GM23338 (cell line): ENCODE measurements at regions not wholly inside any gene's neighbourhood (a gene's known extent, or its start where the extent isn't known, plus 50 kb on each side); places are given as distances from the start of the nearest gene placed in this dataset.
"Not testable (repeated sequence)": the region's sequence is repeated elsewhere in the genome, so short reads cannot be mapped to it uniquely, and the experiment has no call there.

Source experiments
- CREB1 ChIP-seq: fragments of 250-450 bp; sonication (Bioruptor Pico); IDR thresholded peaks from 2 replicates; pipeline ENCODE4 v1.5.0; 2020; ENCODE audit warnings: low read depth, mild to moderate bottlenecking, moderate library complexity
- CTCF ChIP-seq, 2 experiments: fragments of 200-600 bp in 1 of 2; sonication (generic) in 1 of 2; conservative IDR thresholded peaks; 2 replicates each; pipeline versions ENCODE4 v1.5.1 to v1.6.1; 2016 to 2017; ENCODE audit warnings: antibody characterized with exemption in 2 of 2, low read depth in 2 of 2, mild to moderate bottlenecking in 2 of 2, moderate library complexity in 1 of 2
- ETS1 ChIP-seq: IDR thresholded peaks from 2 replicates; pipeline ENCODE4 v1.6.1; 2016; ENCODE audit warnings: antibody characterized with exemption
- EZH2 ChIP-seq: fragments of 200-600 bp; sonication (generic); IDR thresholded peaks from one replicate; pipeline ENCODE4 v1.8.0; 2017; ENCODE audit warnings: antibody characterized with exemption, mild to moderate bottlenecking, low read depth; ENCODE audit not compliant: unreplicated experiment
- EZH2phosphoT487 ChIP-seq: fragments of 200-600 bp; sonication (generic); IDR thresholded peaks from one replicate; pipeline ENCODE4 v1.8.1; 2018; ENCODE audit warnings: antibody characterized with exemption; ENCODE audit not compliant: unreplicated experiment
- JUNB ChIP-seq: IDR thresholded peaks from one replicate; pipeline ENCODE4 v1.6.1; 2016; ENCODE audit warnings: antibody characterized with exemption; ENCODE audit not compliant: unreplicated experiment
- NANOG ChIP-seq: IDR thresholded peaks from 2 replicates; pipeline ENCODE4 v1.6.1; 2016; ENCODE audit warnings: antibody characterized with exemption, borderline replicate concordance
- POLR2AphosphoS5 ChIP-seq: IDR thresholded peaks from 2 replicates; pipeline ENCODE4 v1.6.1; 2016; ENCODE audit warnings: antibody characterized with exemption, low read depth
- ZNF114 ChIP-seq: fragments of 250-450 bp; sonication (Bioruptor Pico); IDR thresholded peaks from 2 replicates; pipeline ENCODE4 v1.5.0; 2020; ENCODE audit warnings: mild to moderate bottlenecking, moderate library complexity
- ZNF331 ChIP-seq: fragments of 250-450 bp; sonication (Bioruptor Pico); IDR thresholded peaks from 2 replicates; pipeline ENCODE4 v1.5.0; 2020; ENCODE audit warnings: low read depth, mild to moderate bottlenecking, moderate library complexity
- TF ChIP-seq, protein P1 (sequence below): IDR thresholded peaks from one replicate; pipeline ENCODE4 v1.6.1; 2018; ENCODE audit warnings: antibody characterized with exemption; ENCODE audit not compliant: unreplicated experiment

DNA sequence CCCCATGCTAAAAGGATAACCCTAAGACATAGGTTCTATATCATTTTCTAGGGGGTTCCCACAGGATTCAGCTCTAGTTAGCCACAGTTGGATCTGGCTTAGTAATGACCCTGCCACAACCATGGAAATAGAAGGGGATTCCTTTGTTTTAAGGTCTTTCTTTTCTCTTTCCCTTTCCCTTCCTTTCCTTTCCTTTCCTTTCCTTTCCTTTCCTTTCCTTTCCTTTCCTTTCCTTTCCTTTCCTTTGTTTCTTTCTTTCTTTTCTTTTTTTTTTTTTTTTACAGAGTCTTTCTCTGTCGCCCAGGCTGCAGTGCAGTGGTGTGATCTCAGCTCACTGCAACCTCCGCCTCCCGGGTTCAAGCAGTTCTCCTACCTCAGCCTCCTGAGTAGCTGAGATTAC lies 173.9 kb downstream of the UQCRFS1 start:
- TF ChIP-seq CTCF (conservative IDR thresholded peaks at IDR 0.05; ENCODE audit: low read depth in 2 of 2); EZH2; POLR2AphosphoS5; CREB1 (CRISPR knock-in tag); EZH2phosphoT487; ZNF331; ZNF114; NANOG; ETS1; JUNB: not testable (repeated sequence)
- TF ChIP-seq, protein P1, sequence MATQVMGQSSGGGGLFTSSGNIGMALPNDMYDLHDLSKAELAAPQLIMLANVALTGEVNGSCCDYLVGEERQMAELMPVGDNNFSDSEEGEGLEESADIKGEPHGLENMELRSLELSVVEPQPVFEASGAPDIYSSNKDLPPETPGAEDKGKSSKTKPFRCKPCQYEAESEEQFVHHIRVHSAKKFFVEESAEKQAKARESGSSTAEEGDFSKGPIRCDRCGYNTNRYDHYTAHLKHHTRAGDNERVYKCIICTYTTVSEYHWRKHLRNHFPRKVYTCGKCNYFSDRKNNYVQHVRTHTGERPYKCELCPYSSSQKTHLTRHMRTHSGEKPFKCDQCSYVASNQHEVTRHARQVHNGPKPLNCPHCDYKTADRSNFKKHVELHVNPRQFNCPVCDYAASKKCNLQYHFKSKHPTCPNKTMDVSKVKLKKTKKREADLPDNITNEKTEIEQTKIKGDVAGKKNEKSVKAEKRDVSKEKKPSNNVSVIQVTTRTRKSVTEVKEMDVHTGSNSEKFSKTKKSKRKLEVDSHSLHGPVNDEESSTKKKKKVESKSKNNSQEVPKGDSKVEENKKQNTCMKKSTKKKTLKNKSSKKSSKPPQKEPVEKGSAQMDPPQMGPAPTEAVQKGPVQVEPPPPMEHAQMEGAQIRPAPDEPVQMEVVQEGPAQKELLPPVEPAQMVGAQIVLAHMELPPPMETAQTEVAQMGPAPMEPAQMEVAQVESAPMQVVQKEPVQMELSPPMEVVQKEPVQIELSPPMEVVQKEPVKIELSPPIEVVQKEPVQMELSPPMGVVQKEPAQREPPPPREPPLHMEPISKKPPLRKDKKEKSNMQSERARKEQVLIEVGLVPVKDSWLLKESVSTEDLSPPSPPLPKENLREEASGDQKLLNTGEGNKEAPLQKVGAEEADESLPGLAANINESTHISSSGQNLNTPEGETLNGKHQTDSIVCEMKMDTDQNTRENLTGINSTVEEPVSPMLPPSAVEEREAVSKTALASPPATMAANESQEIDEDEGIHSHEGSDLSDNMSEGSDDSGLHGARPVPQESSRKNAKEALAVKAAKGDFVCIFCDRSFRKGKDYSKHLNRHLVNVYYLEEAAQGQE = not testable (repeated sequence)
